ENCODE measurements at regions not wholly inside any gene's neighbourhood (a gene's known extent, or its start where the extent isn't known, plus 50 kb on each side); places are given as distances from the start of the nearest gene placed in this dataset.
"Not testable (repeated sequence)": the region's sequence is repeated elsewhere in the genome, so short reads cannot be mapped to it uniquely, and the experiment has no call there.

DNA sequence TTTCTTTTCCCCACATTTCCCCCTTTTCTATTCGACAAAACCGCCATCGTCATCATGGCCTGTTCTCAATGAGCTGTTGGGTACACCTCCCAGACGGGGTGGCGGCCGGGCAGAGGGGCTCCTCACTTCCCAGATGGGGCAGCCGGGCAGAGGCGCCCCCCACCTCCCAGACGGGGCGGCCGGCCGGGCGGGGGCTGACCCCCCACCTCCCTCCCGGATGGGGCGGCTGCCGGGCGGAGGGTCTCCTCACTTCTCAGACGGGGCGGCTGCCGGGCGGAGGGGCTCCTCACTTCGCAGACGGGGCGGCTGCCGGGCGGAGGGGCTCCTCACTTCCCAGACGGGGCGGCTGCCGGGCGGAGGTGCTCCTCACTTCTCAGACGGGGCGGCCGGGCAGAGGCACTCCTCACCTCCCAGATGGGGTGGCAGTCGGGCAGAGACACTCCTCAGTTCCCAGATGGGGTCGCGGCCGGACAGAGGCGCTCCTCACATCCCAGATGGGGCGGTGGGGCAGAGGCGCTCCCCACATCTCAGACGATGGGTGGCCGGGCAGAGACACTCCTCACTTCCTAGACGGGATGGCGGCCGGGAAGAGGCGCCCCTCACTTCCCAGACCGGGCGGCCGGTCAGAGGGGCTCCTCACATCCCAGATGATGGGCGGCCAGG, 78.2 kb downstream of the MAT2B start:
- BruUV-seq (replicated peaks); H3K4me2 ChIP-seq (ENCODE audit: low read depth, low read length); CTCF ChIA-PET (ENCODE audit: low intra/inter-chr PET ratio, low total read pairs); FAIRE-seq; H4K20me1 ChIP-seq (ENCODE audit: insufficient read depth, low read length); H3K4me1 ChIP-seq (ENCODE audit: insufficient read depth, low read length); H3K36me3 ChIP-seq (replicated peaks in 1 of 2; ENCODE audit: control insufficient read depth in 1 of 2, insufficient read depth in 2 of 2, low read length in 2 of 2); H3K79me2 ChIP-seq (ENCODE audit: insufficient read depth, low read length); H2AFZ ChIP-seq (ENCODE audit: low read length); H3K27me3 ChIP-seq (ENCODE audit: control insufficient read depth in 1 of 2, insufficient read depth in 2 of 2, low read length in 2 of 2); H3K9me3 ChIP-seq (ENCODE audit: low read length); intact Hi-C loops (cut with micrococcal nuclease; ENCODE audit: unreplicated experiment); H3K27ac ChIP-seq (ENCODE audit: extremely low read length, insufficient read depth, low read length); ATAC-seq; DNase-seq (ENCODE audit: low spot score); in situ Hi-C loops (cut with HindIII; ENCODE audit: extremely low pct_ligation_motif_present, low pct_unique_long_range_greater_than_20kb); POLR2A ChIA-PET; H3K4me3 ChIP-seq (replicated peaks in 1 of 3; ENCODE audit: insufficient read depth in 1 of 3, low read depth in 2 of 3, low read length in 3 of 3); H3K9ac ChIP-seq (ENCODE audit: insufficient read depth, low read depth, low read length): not testable (repeated sequence)
- 70% methylated on average over 10 of the region's 50 CpGs for WGBS (ENCODE audit: low lambda C conversion rate)

DNA sequence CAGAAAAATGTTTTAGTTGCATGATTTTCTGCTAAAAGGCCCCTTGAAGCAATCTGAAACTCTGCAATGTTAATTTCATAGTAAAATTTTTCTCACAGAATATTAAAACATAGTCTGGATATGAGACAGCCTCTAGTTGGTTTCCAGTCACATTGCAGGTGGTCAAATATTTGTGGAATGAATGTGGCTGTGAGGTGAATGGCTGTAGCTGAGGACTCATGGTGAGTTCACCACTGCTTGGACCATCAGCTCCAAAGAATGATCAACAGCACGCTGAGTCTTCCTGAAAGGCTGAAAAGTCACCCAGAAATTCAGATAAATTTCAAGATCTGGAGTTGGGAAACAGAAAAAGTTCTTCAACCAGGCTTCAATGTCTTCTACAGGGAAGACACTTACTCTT, 79.8 kb downstream of the MAT2B start:
- POLR2A ChIA-PET, result no interaction called here
- no peaks in the 10 kb centered on the region for H3K27me3 ChIP-seq (ENCODE audit: control insufficient read depth in 1 of 2, insufficient read depth in 2 of 2, low read length in 2 of 2)
- DNase-seq (ENCODE audit: low spot score) (no peak), ATAC-seq (no peak), FAIRE-seq (no peak)
- H3K79me2 ChIP-seq (ENCODE audit: insufficient read depth, low read length), result no peaks in the 10 kb centered on the region
- BruUV-seq (replicated peaks), result no TSS peak
- in situ Hi-C loops (cut with HindIII; ENCODE audit: extremely low pct_ligation_motif_present, low pct_unique_long_range_greater_than_20kb), result no loop called here
- TF ChIP-seq MED13 (CRISPR knock-in tag; IDR thresholded peaks at IDR 0.05) (no peak), FOXA1 (IDR thresholded peaks at IDR 0.05) (no peak), FOXA1 (CRISPR knock-in tag; IDR thresholded peaks at IDR 0.05) (no peak), PHF21A (CRISPR knock-in tag; IDR thresholded peaks at IDR 0.05) (no peak), ATF1 (CRISPR knock-in tag; IDR thresholded peaks at IDR 0.05) (no peak), ZNF709 (CRISPR knock-in tag; IDR thresholded peaks at IDR 0.05) (no peak), ZNF33B (CRISPR knock-in tag; IDR thresholded peaks at IDR 0.05) (no peak), KLF12 (CRISPR knock-in tag; IDR thresholded peaks at IDR 0.05; ENCODE audit: borderline replicate concordance) (no peak), KAT8 (CRISPR knock-in tag; IDR thresholded peaks at IDR 0.05) (no peak)
- TF ChIP-seq, protein P1, sequence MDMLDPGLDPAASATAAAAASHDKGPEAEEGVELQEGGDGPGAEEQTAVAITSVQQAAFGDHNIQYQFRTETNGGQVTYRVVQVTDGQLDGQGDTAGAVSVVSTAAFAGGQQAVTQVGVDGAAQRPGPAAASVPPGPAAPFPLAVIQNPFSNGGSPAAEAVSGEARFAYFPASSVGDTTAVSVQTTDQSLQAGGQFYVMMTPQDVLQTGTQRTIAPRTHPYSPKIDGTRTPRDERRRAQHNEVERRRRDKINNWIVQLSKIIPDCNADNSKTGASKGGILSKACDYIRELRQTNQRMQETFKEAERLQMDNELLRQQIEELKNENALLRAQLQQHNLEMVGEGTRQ (IDR thresholded peaks at IDR 0.05; ENCODE audit: low read depth, low read length), result no peak
- TF ChIP-seq, protein P1 (CRISPR knock-in tag; IDR thresholded peaks at IDR 0.05; ENCODE audit: borderline replicate concordance), result no peak
- intact Hi-C loops (cut with micrococcal nuclease; ENCODE audit: unreplicated experiment), result no loop called here
- no peaks in the 10 kb centered on the region for H3K4me1 ChIP-seq (ENCODE audit: insufficient read depth, low read length)
- H3K36me3 ChIP-seq (replicated peaks in 1 of 2; ENCODE audit: control insufficient read depth in 1 of 2, insufficient read depth in 2 of 2, low read length in 2 of 2), result no peaks in the 10 kb centered on the region
- H2AFZ ChIP-seq (ENCODE audit: low read length), result no peak overlapping the region
- no peak overlapping the region for H3K9ac ChIP-seq (ENCODE audit: insufficient read depth, low read depth, low read length)
- no peak overlapping the region for H3K27ac ChIP-seq (ENCODE audit: extremely low read length, insufficient read depth, low read length)
- CTCF ChIA-PET (ENCODE audit: low intra/inter-chr PET ratio, low total read pairs), result no interaction called here
- no peaks in the 10 kb centered on the region for H4K20me1 ChIP-seq (ENCODE audit: insufficient read depth, low read length)
- no peak overlapping the region for H3K4me2 ChIP-seq (ENCODE audit: low read depth, low read length)
- H3K4me3 ChIP-seq (replicated peaks in 1 of 3; ENCODE audit: insufficient read depth in 1 of 3, low read depth in 2 of 3, low read length in 3 of 3), result no peak overlapping the region
- H3K9me3 ChIP-seq (ENCODE audit: low read length), result no peaks in the 10 kb centered on the region
- WGBS (ENCODE audit: low lambda C conversion rate), result 6% methylated on average over 1 of the region's 1 CpG
